ENCODE measurements at regions not wholly inside any gene's neighbourhood (a gene's known extent, or its start where the extent isn't known, plus 50 kb on each side); places are given as distances from the start of the nearest gene placed in this dataset.

GRCh38 chr7:35424440-35424839 is 170.5 kb upstream of the TBX20 start:
- peaks cover 2% of the 10 kb centered on the region for H3K27me3 Mint-ChIP-seq (ENCODE audit: unreplicated experiment)
- no peak for TF ChIP-seq CTCF (IDR thresholded peaks at IDR 0.05; ENCODE audit: partially characterized antibody, unreplicated experiment)
- H3K9me3 Mint-ChIP-seq (ENCODE audit: unreplicated experiment): peaks cover 5% of the 10 kb centered on the region
- H3K27ac Mint-ChIP-seq (ENCODE audit: unreplicated experiment): no peak overlapping the region
- no peak for DNase-seq
- no peak overlapping the region for H3K4me3 Mint-ChIP-seq (ENCODE audit: unreplicated experiment)
- no peaks in the 10 kb centered on the region for H3K4me1 Mint-ChIP-seq (ENCODE audit: low read depth, unreplicated experiment)
- H3K36me3 Mint-ChIP-seq (ENCODE audit: unreplicated experiment): peaks cover 30% of the 10 kb centered on the region

GRCh38 chr7:35422715-35423114 is 168.8 kb upstream of the TBX20 start:
- DNase-seq: no peak
- Mint-ChIP-seq H3K27me3 (ENCODE audit: unreplicated experiment) (no peaks in the 10 kb centered on the region), H3K4me3 (ENCODE audit: unreplicated experiment) (no peak overlapping the region), H3K9me3 (ENCODE audit: unreplicated experiment) (peaks cover 2% of the 10 kb centered on the region), H3K36me3 (ENCODE audit: unreplicated experiment) (peaks cover 16% of the 10 kb centered on the region), H3K27ac (ENCODE audit: unreplicated experiment) (no peak overlapping the region), H3K4me1 (ENCODE audit: low read depth, unreplicated experiment) (no peaks in the 10 kb centered on the region)
- TF ChIP-seq CTCF (IDR thresholded peaks at IDR 0.05; ENCODE audit: partially characterized antibody, unreplicated experiment): no peak

GRCh38 chr7:35420656-35421055 is 166.8 kb upstream of the TBX20 start:
- no peak for DNase-seq
- peaks cover 2% of the 10 kb centered on the region for H3K9me3 Mint-ChIP-seq (ENCODE audit: unreplicated experiment)
- peaks cover 16% of the 10 kb centered on the region for H3K36me3 Mint-ChIP-seq (ENCODE audit: unreplicated experiment)
- no peak overlapping the region for H3K4me3 Mint-ChIP-seq (ENCODE audit: unreplicated experiment)
- no peaks in the 10 kb centered on the region for H3K27me3 Mint-ChIP-seq (ENCODE audit: unreplicated experiment)
- TF ChIP-seq CTCF (IDR thresholded peaks at IDR 0.05; ENCODE audit: partially characterized antibody, unreplicated experiment): no peak
- H3K4me1 Mint-ChIP-seq (ENCODE audit: low read depth, unreplicated experiment): no peaks in the 10 kb centered on the region
- H3K27ac Mint-ChIP-seq (ENCODE audit: unreplicated experiment): no peak overlapping the region

- no peak for DNase-seq
- Mint-ChIP-seq H3K4me1 (ENCODE audit: low read depth, unreplicated experiment) (no peaks in the 10 kb centered on the region), H3K9me3 (ENCODE audit: unreplicated experiment) (peaks cover 2% of the 10 kb centered on the region), H3K36me3 (ENCODE audit: unreplicated experiment) (peaks cover 12% of the 10 kb centered on the region), H3K27me3 (ENCODE audit: unreplicated experiment) (no peaks in the 10 kb centered on the region), H3K4me3 (ENCODE audit: unreplicated experiment) (no peak overlapping the region), H3K27ac (ENCODE audit: unreplicated experiment) (no peak overlapping the region)
- no peak for TF ChIP-seq CTCF (IDR thresholded peaks at IDR 0.05; ENCODE audit: partially characterized antibody, unreplicated experiment)
Observed at GRCh38 chr7:35419391-35419755, 165.5 kb upstream of the TBX20 start.

GRCh38 chr7:35418716-35419390 is 165.0 kb upstream of the TBX20 start:
- peaks cover 8% of the 10 kb centered on the region for H3K36me3 Mint-ChIP-seq (ENCODE audit: unreplicated experiment)
- no peak overlapping the region for H3K4me3 Mint-ChIP-seq (ENCODE audit: unreplicated experiment)
- no peaks in the 10 kb centered on the region for H3K4me1 Mint-ChIP-seq (ENCODE audit: low read depth, unreplicated experiment)
- no peak overlapping the region for H3K27ac Mint-ChIP-seq (ENCODE audit: unreplicated experiment)
- no peaks in the 10 kb centered on the region for H3K9me3 Mint-ChIP-seq (ENCODE audit: unreplicated experiment)
- no peak for DNase-seq
- no peak for TF ChIP-seq CTCF (IDR thresholded peaks at IDR 0.05; ENCODE audit: partially characterized antibody, unreplicated experiment)
- H3K27me3 Mint-ChIP-seq (ENCODE audit: unreplicated experiment): no peaks in the 10 kb centered on the region

Data from glutamatergic neuron (in vitro differentiated cells).